PC-9 (cell line): ENCODE measurements at regions not wholly inside any gene's neighbourhood (a gene's known extent, or its start where the extent isn't known, plus 50 kb on each side); places are given as distances from the start of the nearest gene placed in this dataset.

ENCODE experiments used
- CTCF ChIP-seq: fragments of 200-600 bp; sonication (generic); conservative IDR thresholded peaks from 2 replicates; pipeline ENCODE4 v1.6.1; 2017; ENCODE audit warnings: mixed run types, antibody characterized with exemption, mild to moderate bottlenecking, moderate library complexity
- EZH2 ChIP-seq: fragments of 200-600 bp; sonication (generic); IDR thresholded peaks from 2 replicates; pipeline ENCODE4 v1.8.0; 2017; ENCODE audit warnings: antibody characterized with exemption, low read depth

- TF ChIP-seq CTCF (no peak), EZH2 (no peak)
Measured at GRCh38 chr2:8529706-8530277, 152.1 kb upstream of the ID2 start.
